Natural killer cell treated with Interleukin-12 subunit alpha and Interleukin-12 subunit beta and Interleukin-15 and Interleukin-18, amount 100 ng/mL, for 72 hours (primary cell): ENCODE measurements at regions not wholly inside any gene's neighbourhood (a gene's known extent, or its start where the extent isn't known, plus 50 kb on each side); places are given as distances from the start of the nearest gene placed in this dataset.

Experiments
- ATAC-seq, 2 donors: fragments of 150-1000 bp; cut with Tn5 transposase in 1 of 2; sonication (Bioruptor Pico), chemical (Tn5 transposase) in 1 of 2; 2 replicates each; pipeline ENCODE4 v1.10.0; 2021
- DNase-seq: peaks from one replicate; pipeline ENCODE4 v3.0.0; 2022; ENCODE audit warnings: low spot score
- H3K27ac Mint-ChIP-seq, 2 donors: 1 replicate in 1 of 2; 2 replicates in 1 of 2; pipeline ENCODE4 v1.8.0; 2022; ENCODE audit warnings: mixed read lengths in 2 of 2, mild to moderate bottlenecking in 1 of 2, moderate library complexity in 1 of 2
- H3K27me3 Mint-ChIP-seq, 2 donors: 1 replicate in 1 of 2; 2 replicates in 1 of 2; pipeline ENCODE4 v1.8.0; 2022; ENCODE audit warnings: mixed read lengths in 2 of 2
- H3K36me3 Mint-ChIP-seq: one replicate; pipeline ENCODE4 v1.8.0; 2022; ENCODE audit warnings: mixed read lengths
- H3K4me1 Mint-ChIP-seq, 2 donors: 1 replicate in 1 of 2; 2 replicates in 1 of 2; pipeline ENCODE4 v1.8.0; 2022; ENCODE audit warnings: low read depth in 2 of 2, mixed read lengths in 2 of 2, mild to moderate bottlenecking in 1 of 2
- H3K4me3 Mint-ChIP-seq: one replicate; pipeline ENCODE4 v1.8.0; 2022; ENCODE audit warnings: mixed read lengths
- H3K9me3 Mint-ChIP-seq: 2 replicates; pipeline ENCODE4 v1.8.0; 2022; ENCODE audit warnings: mixed read lengths

DNA sequence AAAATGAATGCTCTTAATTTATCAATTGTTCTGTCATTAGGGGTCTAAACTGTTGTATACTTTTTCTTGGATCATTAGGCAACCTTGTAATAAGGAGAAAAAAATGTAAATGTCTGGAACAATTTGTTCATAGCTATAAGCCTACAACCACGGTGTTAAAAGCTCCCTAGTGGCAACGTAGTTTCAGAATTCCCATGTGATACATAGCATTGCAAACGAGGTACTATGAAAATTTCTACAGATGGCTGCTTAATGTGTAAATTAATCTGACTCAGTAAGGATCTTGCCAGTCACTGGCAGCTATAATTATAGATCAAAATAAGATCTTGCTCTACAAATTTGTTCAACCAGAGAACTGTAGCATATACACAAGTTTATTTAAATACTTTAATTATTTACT is 304.1 kb upstream of the ADGRL4 start:
- ATAC-seq (no peak), DNase-seq (no peak)
- H3K9me3 Mint-ChIP-seq = peaks cover 3% of the 10 kb centered on the region
- peaks cover 4% of the 10 kb centered on the region for H3K36me3 Mint-ChIP-seq
- no peak overlapping the region for H3K27ac Mint-ChIP-seq
- H3K4me1 Mint-ChIP-seq = no peaks in the 10 kb centered on the region
- no peak overlapping the region for H3K4me3 Mint-ChIP-seq
- H3K27me3 Mint-ChIP-seq = no peaks in the 10 kb centered on the region

DNA sequence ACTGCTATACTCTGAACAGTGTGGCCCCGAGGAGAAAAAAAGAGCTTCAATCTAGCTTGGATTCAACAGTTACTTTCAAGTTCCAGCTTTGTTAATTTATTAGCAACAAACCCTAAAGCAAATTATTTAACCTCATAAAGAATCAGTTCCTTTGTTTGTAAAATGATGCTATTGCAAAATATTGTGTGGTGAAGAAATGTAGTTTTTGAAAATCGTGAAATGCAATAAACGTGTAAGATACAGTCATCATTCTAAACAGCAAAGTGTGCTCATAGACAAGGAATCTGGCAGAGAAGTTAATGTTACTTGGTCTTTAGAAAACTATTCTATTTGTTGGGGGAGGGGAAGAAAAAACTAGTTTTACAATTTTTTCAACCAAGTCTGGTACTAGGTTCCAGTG is 297.6 kb upstream of the ADGRL4 start:
- Mint-ChIP-seq H3K9me3 (peaks cover 15% of the 10 kb centered on the region), H3K4me1 (no peaks in the 10 kb centered on the region), H3K27me3 (no peaks in the 10 kb centered on the region)

DNA sequence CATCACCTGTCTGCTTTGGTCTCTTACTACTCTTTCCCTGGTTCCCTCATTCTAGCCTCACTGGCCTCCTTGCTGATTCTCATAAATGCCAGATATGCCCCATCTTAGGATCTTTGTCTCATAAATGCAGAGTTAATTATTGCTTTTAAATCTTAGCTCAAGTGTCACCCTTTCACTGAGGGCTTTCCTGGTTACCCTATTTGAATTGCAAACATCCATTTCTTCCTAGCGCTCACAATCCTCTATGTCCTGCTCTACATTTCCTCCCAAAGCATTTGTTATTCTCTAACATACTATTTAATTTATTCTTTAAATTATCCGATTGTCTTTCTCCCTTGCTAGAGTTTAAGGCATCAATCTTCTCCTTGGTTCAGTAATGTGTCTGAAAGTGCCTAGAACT is 296.5 kb upstream of the ADGRL4 start:
- Mint-ChIP-seq H3K4me3 (no peak overlapping the region), H3K27me3 (no peaks in the 10 kb centered on the region), H3K27ac (no peak overlapping the region), H3K36me3 (peaks cover 4% of the 10 kb centered on the region), H3K4me1 (no peaks in the 10 kb centered on the region), H3K9me3 (peaks cover 15% of the 10 kb centered on the region)
- no peak for ATAC-seq
- no peak for DNase-seq

More for the DNA sequence above, 297.6 kb upstream of the ADGRL4 start:
- ATAC-seq (no peak), DNase-seq (no peak)
- Mint-ChIP-seq H3K36me3 (peaks cover 4% of the 10 kb centered on the region), H3K27ac (no peak overlapping the region), H3K4me3 (no peak overlapping the region)

DNA sequence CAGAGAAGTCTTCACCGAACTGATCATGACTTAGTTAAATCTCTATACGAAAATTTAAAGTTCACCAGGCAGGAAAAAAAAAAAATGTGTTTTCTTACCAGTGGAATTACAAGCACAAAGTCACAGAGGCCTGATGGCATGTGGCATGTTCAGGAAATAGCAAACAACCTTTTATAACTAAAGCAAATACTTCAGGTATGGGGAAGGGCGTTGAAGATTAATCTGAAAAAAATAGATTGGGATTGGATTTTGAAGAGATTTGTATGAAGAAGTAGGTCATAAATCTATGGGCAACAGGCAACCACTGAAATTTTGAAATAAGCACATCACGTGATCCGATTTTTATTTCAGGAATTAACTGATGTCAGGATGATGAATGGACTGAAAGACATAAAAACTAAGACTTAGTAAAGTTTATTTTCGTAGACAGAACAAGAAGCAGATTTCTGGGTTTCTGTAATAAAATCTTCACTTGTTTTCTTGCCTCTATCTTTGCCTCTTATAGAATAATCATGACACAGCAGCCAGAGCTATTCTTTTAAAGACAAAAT is 295.9 kb upstream of the ADGRL4 start:
- Mint-ChIP-seq H3K27ac (no peak overlapping the region), H3K4me1 (no peaks in the 10 kb centered on the region), H3K9me3 (peaks cover 12% of the 10 kb centered on the region), H3K4me3 (no peak overlapping the region), H3K27me3 (no peaks in the 10 kb centered on the region), H3K36me3 (no peaks in the 10 kb centered on the region)
- ATAC-seq (no peak), DNase-seq (no peak)

DNA sequence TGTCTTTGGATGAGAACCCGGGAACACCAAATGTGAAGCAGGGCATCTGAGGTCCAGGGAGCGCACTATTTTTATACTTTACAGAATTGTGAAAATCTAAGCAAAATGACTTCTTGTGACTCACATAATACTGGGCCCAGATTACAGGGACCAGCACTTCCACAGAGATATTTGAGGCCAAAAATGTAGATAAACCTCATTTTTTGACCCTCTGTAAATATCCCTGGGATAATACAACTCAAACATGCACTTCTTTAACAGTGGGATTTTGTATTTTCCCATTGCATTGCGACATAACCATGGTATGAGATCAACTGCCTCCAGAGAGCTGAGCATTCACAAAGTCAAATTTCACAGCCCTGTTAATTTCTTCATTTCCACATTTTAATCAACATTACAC is 289.4 kb upstream of the ADGRL4 start:
- Mint-ChIP-seq H3K9me3 (peaks cover 15% of the 10 kb centered on the region), H3K4me3 (no peak overlapping the region), H3K27me3 (no peaks in the 10 kb centered on the region), H3K27ac (no peak overlapping the region), H3K36me3 (no peaks in the 10 kb centered on the region), H3K4me1 (no peaks in the 10 kb centered on the region)
- ATAC-seq = no peak
- DNase-seq = no peak

DNA sequence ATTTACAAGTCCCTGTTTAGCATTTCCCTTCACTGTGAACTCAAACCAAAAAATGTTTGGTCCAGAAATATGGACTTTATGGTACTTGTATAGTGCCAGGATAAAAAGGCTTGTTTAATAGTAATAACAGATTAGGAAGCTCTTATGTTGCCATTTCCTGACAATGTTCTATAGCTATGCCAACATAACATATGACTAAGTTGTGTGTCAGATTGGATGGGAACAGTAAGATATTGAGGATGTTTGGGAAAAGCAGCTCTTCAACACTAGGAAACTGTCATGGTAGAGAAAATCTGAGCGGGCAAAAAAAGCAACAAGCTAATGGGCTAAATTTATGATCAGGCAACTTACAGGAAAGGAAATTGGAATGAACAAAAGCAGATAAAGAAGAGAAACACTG is 287.1 kb upstream of the ADGRL4 start:
- no peak for ATAC-seq
- no peak for DNase-seq
- Mint-ChIP-seq H3K4me1 (no peaks in the 10 kb centered on the region), H3K36me3 (no peaks in the 10 kb centered on the region), H3K27ac (no peak overlapping the region), H3K9me3 (peaks cover 13% of the 10 kb centered on the region), H3K4me3 (no peak overlapping the region), H3K27me3 (no peaks in the 10 kb centered on the region)

DNA sequence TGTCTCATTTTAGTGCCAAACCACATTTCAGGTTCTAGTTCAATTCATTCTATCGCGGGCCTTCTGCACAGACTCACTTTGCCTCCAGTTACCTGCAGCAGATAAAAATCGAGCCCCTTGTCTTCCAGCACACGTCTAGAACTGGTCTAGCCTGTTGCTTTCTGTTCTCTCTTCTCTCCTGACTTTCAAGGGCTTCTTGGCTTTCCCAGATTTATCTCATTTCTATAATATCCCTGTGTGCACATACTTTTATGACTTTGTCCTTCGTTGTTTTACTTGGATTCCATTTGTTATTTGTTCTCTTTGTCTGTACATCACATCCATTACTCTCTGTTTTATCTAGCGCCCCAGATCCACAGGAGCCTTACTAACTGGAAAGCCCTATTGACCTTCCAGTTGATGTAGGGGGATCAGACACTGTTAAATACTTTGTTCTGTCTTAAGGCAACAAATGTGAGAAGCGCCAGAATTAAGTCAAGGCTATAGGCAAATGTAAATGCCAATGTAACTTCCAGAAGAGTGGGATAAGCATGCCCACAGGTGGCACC is 284.5 kb upstream of the ADGRL4 start:
- Mint-ChIP-seq H3K27me3 (no peaks in the 10 kb centered on the region), H3K4me3 (no peak overlapping the region), H3K4me1 (no peaks in the 10 kb centered on the region), H3K27ac (no peak overlapping the region), H3K36me3 (no peaks in the 10 kb centered on the region), H3K9me3 (peaks cover 13% of the 10 kb centered on the region)
- ATAC-seq (no peak), DNase-seq (no peak)

DNA sequence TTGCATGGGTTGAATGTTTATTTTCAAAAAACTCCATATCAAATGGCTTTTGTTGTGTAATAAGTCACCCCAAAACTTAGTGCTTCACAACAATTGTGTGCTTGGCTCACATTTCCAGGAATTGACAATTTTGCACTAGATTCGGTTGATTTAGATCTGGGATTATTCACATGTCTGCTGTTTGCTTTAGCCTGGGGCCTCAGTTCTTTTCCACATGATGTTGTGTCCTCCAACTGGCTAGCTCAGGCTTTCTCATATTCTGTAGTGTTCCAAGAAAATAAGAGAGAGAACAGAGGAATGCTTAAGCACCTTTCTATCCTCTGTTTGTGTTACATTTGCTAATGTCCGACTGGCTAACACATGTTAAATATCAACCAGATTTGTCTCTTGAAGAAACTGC is 281.5 kb upstream of the ADGRL4 start:
- peaks cover 3% of the 10 kb centered on the region for H3K9me3 Mint-ChIP-seq
- H3K36me3 Mint-ChIP-seq = no peaks in the 10 kb centered on the region
- H3K4me3 Mint-ChIP-seq = no peak overlapping the region
- H3K4me1 Mint-ChIP-seq = no peaks in the 10 kb centered on the region
- no peak for ATAC-seq
- no peak for DNase-seq
- no peaks in the 10 kb centered on the region for H3K27me3 Mint-ChIP-seq
- no peak overlapping the region for H3K27ac Mint-ChIP-seq

DNA sequence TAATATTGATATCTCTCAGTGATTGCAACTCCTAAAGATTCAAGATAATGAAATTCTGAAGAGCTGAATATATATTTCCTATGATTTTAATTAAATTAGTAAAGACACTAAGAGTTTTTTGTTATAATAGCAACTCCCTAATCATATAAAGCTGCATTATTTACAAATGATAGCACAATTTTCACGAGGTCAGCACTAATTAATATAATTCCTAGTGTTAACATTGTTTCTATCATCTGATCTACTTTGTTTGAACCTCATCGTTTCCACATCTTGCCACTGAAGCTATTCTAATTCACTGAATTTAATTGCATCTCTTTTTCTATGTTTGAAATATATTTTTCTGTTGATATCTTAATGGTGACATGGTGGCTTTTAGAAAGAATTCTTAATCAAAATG is 279.1 kb upstream of the ADGRL4 start:
- peaks cover 5% of the 10 kb centered on the region for H3K9me3 Mint-ChIP-seq
- H3K4me1 Mint-ChIP-seq = no peaks in the 10 kb centered on the region
- H3K36me3 Mint-ChIP-seq = no peaks in the 10 kb centered on the region
- no peaks in the 10 kb centered on the region for H3K27me3 Mint-ChIP-seq
- DNase-seq (no peak), ATAC-seq (no peak)
- H3K4me3 Mint-ChIP-seq = no peak overlapping the region
- H3K27ac Mint-ChIP-seq = no peak overlapping the region

DNA sequence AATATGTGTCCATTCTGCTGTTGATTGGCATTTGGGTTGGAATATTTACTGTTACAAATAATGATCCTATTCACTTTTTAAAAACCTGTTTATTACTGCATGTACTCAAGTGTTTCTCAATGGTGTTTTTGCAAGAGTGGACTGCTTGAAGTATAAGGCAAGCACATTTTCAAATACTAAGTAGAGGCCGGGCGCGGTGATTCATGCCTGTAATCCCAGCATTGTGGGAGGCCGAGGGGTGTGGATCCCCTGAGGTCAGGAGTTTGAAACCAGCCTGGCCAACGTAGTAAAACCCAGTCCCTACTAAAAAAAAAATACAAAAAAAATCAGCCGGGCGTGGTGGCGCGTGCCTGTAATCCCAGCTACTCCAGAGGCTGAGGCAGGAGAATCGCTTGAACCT is 276.9 kb upstream of the ADGRL4 start:
- no peak for DNase-seq

DNA sequence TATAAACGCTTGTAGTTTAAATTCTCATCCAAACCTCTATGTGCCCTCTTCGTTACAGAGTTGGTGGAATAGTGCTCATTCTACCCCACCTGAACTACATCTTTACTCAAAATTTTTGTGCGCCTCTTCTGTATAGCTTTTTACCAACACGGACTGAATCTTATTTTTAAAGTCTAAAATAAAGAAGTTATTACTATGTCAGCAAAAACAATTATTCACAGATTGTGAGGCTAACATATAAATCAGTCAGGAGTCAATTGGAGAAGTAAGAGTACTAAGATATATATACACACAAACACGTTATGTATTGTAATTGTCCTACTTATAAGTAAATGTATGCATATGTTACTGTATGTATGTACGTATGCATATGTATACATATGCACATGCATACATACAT is 274.9 kb upstream of the ADGRL4 start:
- Mint-ChIP-seq H3K27ac (no peak overlapping the region), H3K36me3 (no peaks in the 10 kb centered on the region)
- ATAC-seq = no peak

More for the DNA sequence above, 276.9 kb upstream of the ADGRL4 start:
- Mint-ChIP-seq H3K27me3 (no peaks in the 10 kb centered on the region), H3K4me3 (no peak overlapping the region), H3K27ac (no peak overlapping the region), H3K9me3 (peaks cover 8% of the 10 kb centered on the region), H3K36me3 (no peaks in the 10 kb centered on the region), H3K4me1 (no peaks in the 10 kb centered on the region)
- no peak for ATAC-seq

DNA sequence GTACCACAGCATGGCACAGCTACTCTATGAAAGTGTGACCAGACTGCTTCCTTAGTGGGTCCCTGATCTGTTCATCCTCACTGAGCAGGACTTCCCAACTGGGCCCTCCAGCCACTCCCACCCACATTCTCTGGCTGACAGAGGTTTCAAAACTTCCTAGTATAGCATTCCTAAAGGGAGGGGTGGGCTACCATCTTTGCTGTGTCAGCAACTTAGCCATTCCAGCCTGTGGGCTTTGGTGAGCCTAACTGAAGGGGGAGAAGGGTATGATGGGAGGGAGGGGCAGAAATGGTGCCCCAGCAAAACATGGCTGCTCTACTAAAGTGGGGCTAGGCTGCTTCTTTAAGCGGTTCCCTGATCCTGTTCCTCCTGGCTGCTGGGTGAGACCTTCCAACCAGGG is 265.2 kb upstream of the ADGRL4 start:
- Mint-ChIP-seq H3K4me1 (no peaks in the 10 kb centered on the region), H3K9me3 (peaks cover 18% of the 10 kb centered on the region), H3K4me3 (no peak overlapping the region), H3K27me3 (no peaks in the 10 kb centered on the region), H3K27ac (no peak overlapping the region), H3K36me3 (peaks cover 5% of the 10 kb centered on the region)
- DNase-seq (no peak), ATAC-seq (no peak)

More for the DNA sequence above, 274.9 kb upstream of the ADGRL4 start:
- Mint-ChIP-seq H3K27me3 (no peaks in the 10 kb centered on the region), H3K9me3 (peaks cover 10% of the 10 kb centered on the region), H3K4me1 (no peaks in the 10 kb centered on the region), H3K4me3 (no peak overlapping the region)
- no peak for DNase-seq

DNA sequence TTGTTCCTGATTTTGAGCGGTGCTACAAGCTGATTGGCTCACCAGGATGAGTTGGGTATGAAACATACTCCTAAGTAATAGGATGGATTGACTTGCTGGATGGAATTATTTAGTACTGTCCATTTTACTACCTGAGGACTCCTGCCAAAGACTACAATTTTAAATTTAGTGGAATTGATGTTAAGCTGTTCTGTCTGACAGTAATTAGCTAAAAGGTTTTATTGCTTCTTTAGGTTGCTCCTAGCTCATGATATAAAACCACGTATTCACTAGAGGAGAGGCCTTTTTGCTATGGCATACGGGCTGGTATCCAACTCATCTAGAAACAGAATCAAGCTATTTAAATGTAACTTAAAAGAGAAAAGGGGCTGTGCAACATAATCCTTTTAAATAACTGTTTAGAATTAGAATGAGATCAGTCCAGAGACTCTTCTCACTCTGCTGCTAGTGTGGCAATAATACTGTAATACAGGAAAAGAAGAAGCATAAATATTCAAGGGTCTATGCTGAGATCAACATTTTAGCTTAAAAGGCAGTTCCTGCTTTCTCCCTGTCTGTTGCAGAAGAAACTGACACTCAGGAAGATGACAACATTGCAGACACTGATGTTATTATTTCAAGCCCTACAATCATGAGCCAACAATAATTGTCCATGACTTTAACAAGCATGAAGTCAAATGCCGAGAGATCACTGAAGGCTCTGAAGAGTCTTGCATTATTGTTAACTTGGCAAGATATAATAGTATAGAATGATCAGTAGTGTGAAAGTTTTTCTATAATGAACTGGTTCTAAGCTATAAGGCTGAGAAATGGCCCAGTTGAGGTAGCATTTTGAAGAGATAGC is 258.7 kb upstream of the ADGRL4 start:
- no peaks in the 10 kb centered on the region for H3K36me3 Mint-ChIP-seq
- DNase-seq = no peak
- H3K4me1 Mint-ChIP-seq = no peaks in the 10 kb centered on the region
- H3K27ac Mint-ChIP-seq = no peak overlapping the region
- no peak for ATAC-seq
- peaks cover 12% of the 10 kb centered on the region for H3K9me3 Mint-ChIP-seq
- no peaks in the 10 kb centered on the region for H3K27me3 Mint-ChIP-seq
- no peak overlapping the region for H3K4me3 Mint-ChIP-seq

DNA sequence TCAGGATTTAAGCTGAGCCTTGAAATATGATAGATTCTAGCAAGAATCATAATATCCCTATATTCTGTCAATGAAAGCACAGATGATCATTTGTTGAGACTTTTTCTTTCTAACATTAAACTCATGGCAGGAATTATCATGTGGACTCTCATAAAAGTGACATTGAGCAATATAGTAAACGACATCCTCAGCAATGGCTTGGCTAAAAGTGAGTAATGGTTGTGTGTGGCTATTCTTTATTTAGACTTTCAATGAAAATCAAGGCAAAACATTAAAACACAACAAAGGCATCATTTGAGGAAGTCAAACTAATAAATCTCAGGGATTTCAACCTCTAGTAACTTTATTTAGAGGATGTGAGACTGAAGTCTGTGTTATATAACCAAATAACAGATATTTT is 257.8 kb upstream of the ADGRL4 start:
- Mint-ChIP-seq H3K27ac (no peak overlapping the region), H3K4me1 (no peaks in the 10 kb centered on the region), H3K27me3 (no peaks in the 10 kb centered on the region), H3K9me3 (peaks cover 13% of the 10 kb centered on the region), H3K4me3 (no peak overlapping the region), H3K36me3 (no peaks in the 10 kb centered on the region)
- ATAC-seq = no peak
- no peak for DNase-seq
